ENCODE measurements at regions not wholly inside any gene's neighbourhood (a gene's known extent, or its start where the extent isn't known, plus 50 kb on each side); places are given as distances from the start of the nearest gene placed in this dataset.

- Histone ChIP-seq H3K4me3 (replicated peaks; ENCODE audit: insufficient read depth, low read length) (no peak overlapping the region), H3K27me3 (ENCODE audit: insufficient read depth, poor library complexity, severe bottlenecking) (no peaks in the 10 kb centered on the region), H3K27ac (replicated peaks) (no peak overlapping the region)
- DNase-seq (ENCODE audit: low read depth in 1 of 2, low spot score in 1 of 2) = no peak
- TF ChIP-seq POLR2AphosphoS5 (IDR thresholded peaks at IDR 0.05; ENCODE audit: low read depth) (no peak), CTCF (IDR thresholded peaks at IDR 0.05; ENCODE audit: insufficient read depth, low read length) (no peak), GABPA (IDR thresholded peaks at IDR 0.05; ENCODE audit: low read depth) (no peak), REST (IDR thresholded peaks at IDR 0.05; ENCODE audit: insufficient replicate concordance, low read depth) (no peak), SPI1 (IDR thresholded peaks at IDR 0.05; ENCODE audit: borderline replicate concordance, low read depth) (no peak)
Measured at GRCh38 chr5:98060148-98060547, 713.3 kb upstream of the RGMB start.

GRCh38 chr5:98064118-98064685 lies 709.3 kb upstream of the RGMB start:
- DNase-seq (ENCODE audit: low read depth in 1 of 2, low spot score in 1 of 2) = no peak
- Histone ChIP-seq H3K27ac (replicated peaks) (no peak overlapping the region), H3K27me3 (ENCODE audit: insufficient read depth, poor library complexity, severe bottlenecking) (no peaks in the 10 kb centered on the region), H3K4me3 (replicated peaks; ENCODE audit: insufficient read depth, low read length) (no peak overlapping the region)
- TF ChIP-seq GABPA (IDR thresholded peaks at IDR 0.05; ENCODE audit: low read depth) = no peak
- no peak for TF ChIP-seq CTCF (IDR thresholded peaks at IDR 0.05; ENCODE audit: insufficient read depth, low read length)
- TF ChIP-seq POLR2AphosphoS5 (IDR thresholded peaks at IDR 0.05; ENCODE audit: low read depth) = no peak
- TF ChIP-seq SPI1 (IDR thresholded peaks at IDR 0.05; ENCODE audit: borderline replicate concordance, low read depth) = no peak
- no peak for TF ChIP-seq REST (IDR thresholded peaks at IDR 0.05; ENCODE audit: insufficient replicate concordance, low read depth)

GRCh38 chr5:98065261-98065909 lies 708.1 kb upstream of the RGMB start:
- no peaks in the 10 kb centered on the region for H3K27me3 ChIP-seq (ENCODE audit: insufficient read depth, poor library complexity, severe bottlenecking)
- no peak overlapping the region for H3K4me3 ChIP-seq (replicated peaks; ENCODE audit: insufficient read depth, low read length)
- TF ChIP-seq REST (IDR thresholded peaks at IDR 0.05; ENCODE audit: insufficient replicate concordance, low read depth) = no peak
- no peak for TF ChIP-seq GABPA (IDR thresholded peaks at IDR 0.05; ENCODE audit: low read depth)
- TF ChIP-seq CTCF (IDR thresholded peaks at IDR 0.05; ENCODE audit: insufficient read depth, low read length) = no peak
- H3K27ac ChIP-seq (replicated peaks) = no peak overlapping the region
- DNase-seq (ENCODE audit: low read depth in 1 of 2, low spot score in 1 of 2) = no peak
